ENCODE measurements at regions not wholly inside any gene's neighbourhood (a gene's known extent, or its start where the extent isn't known, plus 50 kb on each side); places are given as distances from the start of the nearest gene placed in this dataset.

DNA sequence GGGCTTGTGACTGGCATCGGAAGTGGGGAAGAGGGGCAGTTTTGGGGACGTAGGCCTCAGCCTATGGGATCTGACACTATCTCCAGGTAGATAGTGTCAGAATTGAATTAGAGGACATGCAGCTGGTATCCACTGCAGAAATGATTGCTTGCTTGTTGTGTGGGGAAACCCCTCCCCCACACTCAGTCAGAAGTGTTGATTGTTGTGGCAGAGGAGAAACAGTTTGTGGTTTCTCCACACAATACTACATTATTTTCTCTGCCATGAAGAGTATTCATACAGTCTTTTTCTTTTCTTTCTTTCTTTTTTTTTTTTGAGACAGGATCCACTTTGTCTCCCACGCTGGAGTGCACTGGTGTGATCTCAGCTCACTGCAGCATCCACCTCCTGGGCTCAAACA lies 113.9 kb downstream of the ARRDC3 start:
- H3K9me2 ChIP-seq (ENCODE audit: low read depth, low read length): no peaks in the 10 kb centered on the region

DNA sequence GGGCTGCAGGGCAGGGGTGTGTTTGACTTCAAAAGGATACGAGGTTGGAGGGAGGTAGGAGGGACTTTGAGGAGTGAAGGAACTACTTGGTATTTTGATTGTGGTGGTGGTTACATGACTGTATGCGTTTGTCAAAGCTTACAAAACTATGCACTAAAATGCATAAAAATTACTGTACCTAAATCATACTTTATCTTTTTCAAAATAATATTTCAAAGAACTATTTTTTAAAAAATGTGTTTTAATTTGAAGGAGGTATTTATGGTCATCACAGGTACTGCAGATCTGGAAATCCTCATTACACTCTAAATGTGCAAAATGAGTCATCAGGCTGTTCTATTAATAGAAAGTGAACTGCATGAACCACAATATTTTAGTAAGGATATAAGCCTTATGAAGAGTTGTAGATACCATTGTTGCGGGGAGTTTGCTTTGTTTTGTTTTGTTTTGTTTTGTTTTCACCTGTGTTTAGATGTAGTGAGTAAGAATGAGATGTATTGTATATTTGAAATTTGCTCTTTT lies 116.9 kb downstream of the ARRDC3 start:
- Histone ChIP-seq H3K9ac (ENCODE audit: low read length) (no peak overlapping the region), H3K79me2 (ENCODE audit: insufficient read depth, low read length) (no peaks in the 10 kb centered on the region), H3K9me2 (ENCODE audit: low read depth, low read length) (no peaks in the 10 kb centered on the region), H3K9me3 (ENCODE audit: low read length) (no peaks in the 10 kb centered on the region), H3F3A (ENCODE audit: insufficient read depth, low read length) (no peaks in the 10 kb centered on the region), H3K27me3 (ENCODE audit: insufficient read depth, low read length) (no peaks in the 10 kb centered on the region), H2AFZ (ENCODE audit: low read length) (no peak overlapping the region), H3K4me1 (ENCODE audit: insufficient read depth, low read length, severe bottlenecking) (no peaks in the 10 kb centered on the region), H3K36me3 (ENCODE audit: insufficient read depth, low read length) (no peaks in the 10 kb centered on the region), H4K20me1 (ENCODE audit: insufficient read depth, low read length) (no peaks in the 10 kb centered on the region), H3K4me2 (ENCODE audit: low read length) (no peak overlapping the region), H3K27ac (ENCODE audit: low read depth, low read length, poor library complexity, severe bottlenecking) (no peak overlapping the region), H3K4me3 (ENCODE audit: low read depth, low read length, poor library complexity, severe bottlenecking) (no peak overlapping the region)
- TF ChIP-seq, protein P1, sequence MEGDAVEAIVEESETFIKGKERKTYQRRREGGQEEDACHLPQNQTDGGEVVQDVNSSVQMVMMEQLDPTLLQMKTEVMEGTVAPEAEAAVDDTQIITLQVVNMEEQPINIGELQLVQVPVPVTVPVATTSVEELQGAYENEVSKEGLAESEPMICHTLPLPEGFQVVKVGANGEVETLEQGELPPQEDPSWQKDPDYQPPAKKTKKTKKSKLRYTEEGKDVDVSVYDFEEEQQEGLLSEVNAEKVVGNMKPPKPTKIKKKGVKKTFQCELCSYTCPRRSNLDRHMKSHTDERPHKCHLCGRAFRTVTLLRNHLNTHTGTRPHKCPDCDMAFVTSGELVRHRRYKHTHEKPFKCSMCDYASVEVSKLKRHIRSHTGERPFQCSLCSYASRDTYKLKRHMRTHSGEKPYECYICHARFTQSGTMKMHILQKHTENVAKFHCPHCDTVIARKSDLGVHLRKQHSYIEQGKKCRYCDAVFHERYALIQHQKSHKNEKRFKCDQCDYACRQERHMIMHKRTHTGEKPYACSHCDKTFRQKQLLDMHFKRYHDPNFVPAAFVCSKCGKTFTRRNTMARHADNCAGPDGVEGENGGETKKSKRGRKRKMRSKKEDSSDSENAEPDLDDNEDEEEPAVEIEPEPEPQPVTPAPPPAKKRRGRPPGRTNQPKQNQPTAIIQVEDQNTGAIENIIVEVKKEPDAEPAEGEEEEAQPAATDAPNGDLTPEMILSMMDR (IDR thresholded peaks at IDR 0.05; ENCODE audit: low read length): no peak
- no peak for TF ChIP-seq EZH2 (IDR thresholded peaks at IDR 0.05; ENCODE audit: borderline replicate concordance, low read length)

More for the DNA sequence above, 113.9 kb downstream of the ARRDC3 start:
- Histone ChIP-seq H3K79me2 (ENCODE audit: insufficient read depth, low read length) (no peaks in the 10 kb centered on the region), H3K9me3 (ENCODE audit: low read length) (no peaks in the 10 kb centered on the region; the same call in 1 of the 2 replicates), H3K27ac (ENCODE audit: low read depth, low read length, poor library complexity, severe bottlenecking) (no peak overlapping the region), H3K4me3 (ENCODE audit: low read depth, low read length, poor library complexity, severe bottlenecking) (no peak overlapping the region), H4K20me1 (ENCODE audit: insufficient read depth, low read length) (no peaks in the 10 kb centered on the region), H3K36me3 (ENCODE audit: insufficient read depth, low read length) (no peaks in the 10 kb centered on the region), H3K9ac (ENCODE audit: low read length) (no peak overlapping the region), H3K27me3 (ENCODE audit: insufficient read depth, low read length) (no peaks in the 10 kb centered on the region), H3K4me2 (ENCODE audit: low read length) (no peak overlapping the region), H3F3A (ENCODE audit: insufficient read depth, low read length) (no peaks in the 10 kb centered on the region), H3K4me1 (ENCODE audit: insufficient read depth, low read length, severe bottlenecking) (no peaks in the 10 kb centered on the region), H2AFZ (ENCODE audit: low read length) (no peak overlapping the region)
- TF ChIP-seq EZH2 (IDR thresholded peaks at IDR 0.05; ENCODE audit: borderline replicate concordance, low read length): no peak
- TF ChIP-seq, protein P1 (IDR thresholded peaks at IDR 0.05; ENCODE audit: low read length): no peak

- no peak overlapping the region for H3K4me3 ChIP-seq (ENCODE audit: low read depth, low read length, poor library complexity, severe bottlenecking)
- H3K79me2 ChIP-seq (ENCODE audit: insufficient read depth, low read length): no peaks in the 10 kb centered on the region
- H3K27ac ChIP-seq (ENCODE audit: low read depth, low read length, poor library complexity, severe bottlenecking): no peak overlapping the region
- H3K36me3 ChIP-seq (ENCODE audit: insufficient read depth, low read length): no peaks in the 10 kb centered on the region
- no peaks in the 10 kb centered on the region for H3K9me2 ChIP-seq (ENCODE audit: low read depth, low read length)
- H3K4me2 ChIP-seq (ENCODE audit: low read length): no peak overlapping the region
- H3K27me3 ChIP-seq (ENCODE audit: insufficient read depth, low read length): no peaks in the 10 kb centered on the region
- no peak overlapping the region for H3K9ac ChIP-seq (ENCODE audit: low read length)
- no peaks in the 10 kb centered on the region for H3K9me3 ChIP-seq (ENCODE audit: low read length)
- no peaks in the 10 kb centered on the region for H3K4me1 ChIP-seq (ENCODE audit: insufficient read depth, low read length, severe bottlenecking)
- no peaks in the 10 kb centered on the region for H4K20me1 ChIP-seq (ENCODE audit: insufficient read depth, low read length)
- H2AFZ ChIP-seq (ENCODE audit: low read length): no peak overlapping the region
- no peaks in the 10 kb centered on the region for H3F3A ChIP-seq (ENCODE audit: insufficient read depth, low read length)
- TF ChIP-seq, protein P1 (IDR thresholded peaks at IDR 0.05; ENCODE audit: low read length): no peak
These were observed 118.6 kb downstream of the ARRDC3 start for GRCh38 chr5:91264311-91265051.

Data from OCI-LY1 (cell line).